ENCODE measurements at regions not wholly inside any gene's neighbourhood (a gene's known extent, or its start where the extent isn't known, plus 50 kb on each side); places are given as distances from the start of the nearest gene placed in this dataset.

DNA sequence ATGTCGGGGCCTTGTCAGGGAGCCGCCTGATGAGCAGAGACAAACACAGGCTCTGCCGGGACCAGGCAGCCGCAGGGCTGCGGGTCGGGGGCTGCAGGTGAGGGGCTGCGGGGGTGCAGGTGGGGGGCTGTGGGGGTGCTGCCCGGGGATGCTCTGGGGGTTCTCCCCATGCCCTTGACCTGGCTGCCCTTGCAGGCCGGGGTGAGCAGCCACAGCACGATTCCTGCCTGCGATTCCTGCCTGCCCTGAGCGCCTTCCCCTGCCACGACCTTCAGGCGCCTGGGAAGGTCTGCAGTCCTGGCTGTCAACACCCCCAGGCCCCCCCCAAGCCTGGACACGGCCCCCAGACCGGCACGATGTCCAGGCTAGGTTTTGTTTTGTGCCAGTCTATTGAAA is 106.3 kb downstream of the FAM53A start:
- Histone ChIP-seq H3K4me3 (replicated peaks; ENCODE audit: insufficient read depth, low read length) (no peak overlapping the region), H3K27ac (replicated peaks) (no peak overlapping the region)

DNA sequence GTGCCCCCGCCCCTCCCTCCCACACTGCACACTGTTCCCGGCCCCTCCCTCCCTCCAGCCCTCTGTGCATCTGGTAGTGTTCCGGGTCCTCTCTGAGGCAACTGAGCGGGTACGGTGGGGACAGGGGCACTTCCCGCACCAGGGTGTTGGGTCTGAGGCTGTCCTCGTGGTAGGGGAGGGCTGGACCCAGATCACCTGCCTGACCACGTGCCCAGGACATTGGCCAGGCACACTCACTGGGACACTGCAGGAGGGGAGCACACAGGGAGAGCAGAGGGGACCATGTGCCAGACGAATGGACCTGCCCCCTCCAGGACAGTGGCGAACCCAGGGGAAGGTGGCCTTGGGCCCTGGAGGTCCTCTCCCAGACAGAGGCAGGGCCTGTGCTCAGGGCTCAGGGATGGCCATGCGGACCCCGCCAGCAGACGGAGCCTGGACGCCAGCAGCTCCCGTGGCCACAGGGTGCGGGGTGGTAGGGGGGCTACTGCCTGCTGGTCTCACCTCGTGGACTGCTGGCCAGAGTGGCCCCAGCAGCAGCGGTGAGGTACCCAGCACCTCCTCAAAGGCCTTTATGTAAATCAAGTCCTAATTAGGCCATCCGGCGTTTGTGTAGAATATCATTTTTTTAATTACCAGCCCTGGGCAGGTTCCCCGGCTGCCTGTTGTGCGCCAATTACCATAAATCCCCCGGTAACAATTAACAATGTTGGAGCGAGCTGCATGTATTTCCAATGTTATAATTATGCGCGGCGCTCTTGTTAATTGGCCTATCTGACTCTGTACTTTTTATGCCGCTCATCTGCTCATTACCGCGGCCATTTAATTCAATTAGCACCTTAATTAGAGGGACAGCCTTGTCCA is 106.9 kb downstream of the FAM53A start:
- H3K4me3 ChIP-seq (replicated peaks; ENCODE audit: insufficient read depth, low read length), result no peak overlapping the region
- H3K27ac ChIP-seq (replicated peaks), result no peak overlapping the region
- no peaks in the 10 kb centered on the region for H3K27me3 ChIP-seq (ENCODE audit: insufficient read depth, poor library complexity, severe bottlenecking)
- TF ChIP-seq, protein P1, sequence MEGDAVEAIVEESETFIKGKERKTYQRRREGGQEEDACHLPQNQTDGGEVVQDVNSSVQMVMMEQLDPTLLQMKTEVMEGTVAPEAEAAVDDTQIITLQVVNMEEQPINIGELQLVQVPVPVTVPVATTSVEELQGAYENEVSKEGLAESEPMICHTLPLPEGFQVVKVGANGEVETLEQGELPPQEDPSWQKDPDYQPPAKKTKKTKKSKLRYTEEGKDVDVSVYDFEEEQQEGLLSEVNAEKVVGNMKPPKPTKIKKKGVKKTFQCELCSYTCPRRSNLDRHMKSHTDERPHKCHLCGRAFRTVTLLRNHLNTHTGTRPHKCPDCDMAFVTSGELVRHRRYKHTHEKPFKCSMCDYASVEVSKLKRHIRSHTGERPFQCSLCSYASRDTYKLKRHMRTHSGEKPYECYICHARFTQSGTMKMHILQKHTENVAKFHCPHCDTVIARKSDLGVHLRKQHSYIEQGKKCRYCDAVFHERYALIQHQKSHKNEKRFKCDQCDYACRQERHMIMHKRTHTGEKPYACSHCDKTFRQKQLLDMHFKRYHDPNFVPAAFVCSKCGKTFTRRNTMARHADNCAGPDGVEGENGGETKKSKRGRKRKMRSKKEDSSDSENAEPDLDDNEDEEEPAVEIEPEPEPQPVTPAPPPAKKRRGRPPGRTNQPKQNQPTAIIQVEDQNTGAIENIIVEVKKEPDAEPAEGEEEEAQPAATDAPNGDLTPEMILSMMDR (IDR thresholded peaks at IDR 0.05; ENCODE audit: insufficient read depth, low read length), result no peak
- no peak for TF ChIP-seq SPI1 (IDR thresholded peaks at IDR 0.05; ENCODE audit: borderline replicate concordance, low read depth)
- TF ChIP-seq GABPA (IDR thresholded peaks at IDR 0.05; ENCODE audit: low read depth), result no peak
- TF ChIP-seq, protein P2, sequence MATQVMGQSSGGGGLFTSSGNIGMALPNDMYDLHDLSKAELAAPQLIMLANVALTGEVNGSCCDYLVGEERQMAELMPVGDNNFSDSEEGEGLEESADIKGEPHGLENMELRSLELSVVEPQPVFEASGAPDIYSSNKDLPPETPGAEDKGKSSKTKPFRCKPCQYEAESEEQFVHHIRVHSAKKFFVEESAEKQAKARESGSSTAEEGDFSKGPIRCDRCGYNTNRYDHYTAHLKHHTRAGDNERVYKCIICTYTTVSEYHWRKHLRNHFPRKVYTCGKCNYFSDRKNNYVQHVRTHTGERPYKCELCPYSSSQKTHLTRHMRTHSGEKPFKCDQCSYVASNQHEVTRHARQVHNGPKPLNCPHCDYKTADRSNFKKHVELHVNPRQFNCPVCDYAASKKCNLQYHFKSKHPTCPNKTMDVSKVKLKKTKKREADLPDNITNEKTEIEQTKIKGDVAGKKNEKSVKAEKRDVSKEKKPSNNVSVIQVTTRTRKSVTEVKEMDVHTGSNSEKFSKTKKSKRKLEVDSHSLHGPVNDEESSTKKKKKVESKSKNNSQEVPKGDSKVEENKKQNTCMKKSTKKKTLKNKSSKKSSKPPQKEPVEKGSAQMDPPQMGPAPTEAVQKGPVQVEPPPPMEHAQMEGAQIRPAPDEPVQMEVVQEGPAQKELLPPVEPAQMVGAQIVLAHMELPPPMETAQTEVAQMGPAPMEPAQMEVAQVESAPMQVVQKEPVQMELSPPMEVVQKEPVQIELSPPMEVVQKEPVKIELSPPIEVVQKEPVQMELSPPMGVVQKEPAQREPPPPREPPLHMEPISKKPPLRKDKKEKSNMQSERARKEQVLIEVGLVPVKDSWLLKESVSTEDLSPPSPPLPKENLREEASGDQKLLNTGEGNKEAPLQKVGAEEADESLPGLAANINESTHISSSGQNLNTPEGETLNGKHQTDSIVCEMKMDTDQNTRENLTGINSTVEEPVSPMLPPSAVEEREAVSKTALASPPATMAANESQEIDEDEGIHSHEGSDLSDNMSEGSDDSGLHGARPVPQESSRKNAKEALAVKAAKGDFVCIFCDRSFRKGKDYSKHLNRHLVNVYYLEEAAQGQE (IDR thresholded peaks at IDR 0.05; ENCODE audit: insufficient replicate concordance, low read depth), result no peak
- no peak for TF ChIP-seq POLR2AphosphoS5 (IDR thresholded peaks at IDR 0.05; ENCODE audit: low read depth)
- DNase-seq (ENCODE audit: low read depth in 1 of 2, low spot score in 1 of 2), result no peak

More for the DNA sequence above, 106.3 kb downstream of the FAM53A start:
- DNase-seq (ENCODE audit: low read depth in 1 of 2, low spot score in 1 of 2), result no peak
- H3K27me3 ChIP-seq (ENCODE audit: insufficient read depth, poor library complexity, severe bottlenecking), result no peaks in the 10 kb centered on the region
- TF ChIP-seq POLR2AphosphoS5 (IDR thresholded peaks at IDR 0.05; ENCODE audit: low read depth) (no peak), SPI1 (IDR thresholded peaks at IDR 0.05; ENCODE audit: borderline replicate concordance, low read depth) (no peak), GABPA (IDR thresholded peaks at IDR 0.05; ENCODE audit: low read depth) (no peak)
- TF ChIP-seq, protein P1 (IDR thresholded peaks at IDR 0.05; ENCODE audit: insufficient read depth, low read length), result no peak
- TF ChIP-seq, protein P2 (IDR thresholded peaks at IDR 0.05; ENCODE audit: insufficient replicate concordance, low read depth), result no peak

DNA sequence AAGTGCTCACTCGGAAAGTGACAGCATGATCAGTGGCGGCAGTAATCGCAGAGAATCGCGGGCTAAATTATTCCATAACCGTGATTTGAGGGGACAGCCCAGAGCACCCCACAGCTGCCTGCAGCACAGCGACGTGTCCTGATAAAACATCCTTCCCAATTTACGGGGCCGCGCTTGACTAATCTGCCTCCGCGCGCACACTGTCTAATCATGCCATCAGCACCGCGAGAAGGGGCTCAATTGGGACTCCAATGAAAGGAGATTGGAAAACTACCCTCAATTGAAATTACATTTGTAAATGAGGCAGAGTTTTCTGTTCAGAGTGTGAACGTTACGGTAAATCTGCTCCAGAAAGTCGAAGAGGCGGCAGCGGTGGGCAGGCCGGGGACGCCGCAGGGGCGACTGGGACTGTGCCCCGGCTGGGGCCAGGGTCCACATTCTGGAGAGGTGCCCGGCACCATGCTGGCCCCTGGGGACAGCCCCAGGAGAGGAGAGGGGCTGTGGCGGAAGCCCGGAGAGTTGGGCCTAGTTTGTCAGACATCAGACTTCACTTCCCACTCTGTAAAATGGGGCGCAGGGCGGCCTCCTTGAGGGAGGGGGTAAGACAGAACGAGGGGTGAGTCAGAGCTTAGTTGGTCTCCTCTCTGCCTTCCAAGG is 107.7 kb downstream of the FAM53A start:
- Histone ChIP-seq H3K27ac (replicated peaks) (no peak overlapping the region), H3K27me3 (ENCODE audit: insufficient read depth, poor library complexity, severe bottlenecking) (no peaks in the 10 kb centered on the region), H3K4me3 (replicated peaks; ENCODE audit: insufficient read depth, low read length) (no peak overlapping the region)
- TF ChIP-seq POLR2AphosphoS5 (IDR thresholded peaks at IDR 0.05; ENCODE audit: low read depth), result no peak
- no peak for TF ChIP-seq GABPA (IDR thresholded peaks at IDR 0.05; ENCODE audit: low read depth)
- no peak for TF ChIP-seq SPI1 (IDR thresholded peaks at IDR 0.05; ENCODE audit: borderline replicate concordance, low read depth)
- TF ChIP-seq, protein P1 (IDR thresholded peaks at IDR 0.05; ENCODE audit: insufficient read depth, low read length), result no peak
- TF ChIP-seq, protein P2 (IDR thresholded peaks at IDR 0.05; ENCODE audit: insufficient replicate concordance, low read depth), result no peak
- no peak for DNase-seq (ENCODE audit: low read depth in 1 of 2, low spot score in 1 of 2)
